ENCODE measurements at regions not wholly inside any gene's neighbourhood (a gene's known extent, or its start where the extent isn't known, plus 50 kb on each side); places are given as distances from the start of the nearest gene placed in this dataset.

DNA sequence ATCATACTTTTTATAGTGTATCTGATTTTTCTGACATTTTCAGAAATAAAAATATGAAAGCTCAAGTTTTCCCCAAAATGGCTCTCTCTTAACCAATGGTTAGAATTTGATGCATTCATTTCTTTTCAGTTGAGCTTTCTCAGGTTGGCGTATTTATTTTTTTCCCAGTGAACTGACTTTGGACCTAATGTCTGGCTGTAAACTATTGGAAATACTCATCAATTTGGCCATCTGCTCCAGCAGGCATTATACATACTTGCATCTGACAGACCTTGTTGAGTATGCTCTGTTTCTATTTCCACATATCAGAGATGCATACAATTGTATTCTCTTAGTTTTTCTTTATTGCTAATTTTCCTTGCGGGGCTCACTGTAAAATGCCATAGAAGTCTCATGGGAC is 1374.8 kb upstream of the MAP3K7 start:
- H3K27ac Mint-ChIP-seq (ENCODE audit: unreplicated experiment) = no peak overlapping the region
- ChIA-PET POLR2A (no interaction called here), CTCF (no interaction called here)
- Histone ChIP-seq H3K36me3 (ENCODE audit: control insufficient read depth, insufficient read depth, low read length) (no peaks in the 10 kb centered on the region), H3K4me3 (ENCODE audit: low read depth, low read length) (no peak overlapping the region), H3K9me3 (0 out of 2 replicates have a peak, but pooled peaks cover 9% of the 10 kb centered on the region), H3K27me3 (replicated peaks; ENCODE audit: control insufficient read depth, insufficient read depth, low read length) (no peaks in the 10 kb centered on the region), H3K4me1 (no peaks in the 10 kb centered on the region)
- TF ChIP-seq, protein P1, sequence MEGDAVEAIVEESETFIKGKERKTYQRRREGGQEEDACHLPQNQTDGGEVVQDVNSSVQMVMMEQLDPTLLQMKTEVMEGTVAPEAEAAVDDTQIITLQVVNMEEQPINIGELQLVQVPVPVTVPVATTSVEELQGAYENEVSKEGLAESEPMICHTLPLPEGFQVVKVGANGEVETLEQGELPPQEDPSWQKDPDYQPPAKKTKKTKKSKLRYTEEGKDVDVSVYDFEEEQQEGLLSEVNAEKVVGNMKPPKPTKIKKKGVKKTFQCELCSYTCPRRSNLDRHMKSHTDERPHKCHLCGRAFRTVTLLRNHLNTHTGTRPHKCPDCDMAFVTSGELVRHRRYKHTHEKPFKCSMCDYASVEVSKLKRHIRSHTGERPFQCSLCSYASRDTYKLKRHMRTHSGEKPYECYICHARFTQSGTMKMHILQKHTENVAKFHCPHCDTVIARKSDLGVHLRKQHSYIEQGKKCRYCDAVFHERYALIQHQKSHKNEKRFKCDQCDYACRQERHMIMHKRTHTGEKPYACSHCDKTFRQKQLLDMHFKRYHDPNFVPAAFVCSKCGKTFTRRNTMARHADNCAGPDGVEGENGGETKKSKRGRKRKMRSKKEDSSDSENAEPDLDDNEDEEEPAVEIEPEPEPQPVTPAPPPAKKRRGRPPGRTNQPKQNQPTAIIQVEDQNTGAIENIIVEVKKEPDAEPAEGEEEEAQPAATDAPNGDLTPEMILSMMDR (IDR thresholded peaks at IDR 0.05; ENCODE audit: insufficient read depth in 1 of 2, low read depth in 1 of 2, low read length in 1 of 2, severe bottlenecking in 1 of 2, unreplicated experiment in 1 of 2) = no peak
- intact Hi-C loops (cut with micrococcal nuclease; ENCODE audit: unreplicated experiment) = no loop called here
- peaks cover 16% of the 10 kb centered on the region for H3K9me3 Mint-ChIP-seq (ENCODE audit: unreplicated experiment)
- H3K4me1 Mint-ChIP-seq (ENCODE audit: low read depth, unreplicated experiment) = no peaks in the 10 kb centered on the region
- no TSS peak for BruUV-seq (replicated peaks)
- H3K36me3 Mint-ChIP-seq (ENCODE audit: insufficient read depth, unreplicated experiment) = no peaks in the 10 kb centered on the region
- no peaks in the 10 kb centered on the region for H3K27me3 Mint-ChIP-seq (ENCODE audit: insufficient read depth, unreplicated experiment)
- no peak for DNase-seq
- H3K4me3 Mint-ChIP-seq (ENCODE audit: unreplicated experiment) = no peak overlapping the region

DNA sequence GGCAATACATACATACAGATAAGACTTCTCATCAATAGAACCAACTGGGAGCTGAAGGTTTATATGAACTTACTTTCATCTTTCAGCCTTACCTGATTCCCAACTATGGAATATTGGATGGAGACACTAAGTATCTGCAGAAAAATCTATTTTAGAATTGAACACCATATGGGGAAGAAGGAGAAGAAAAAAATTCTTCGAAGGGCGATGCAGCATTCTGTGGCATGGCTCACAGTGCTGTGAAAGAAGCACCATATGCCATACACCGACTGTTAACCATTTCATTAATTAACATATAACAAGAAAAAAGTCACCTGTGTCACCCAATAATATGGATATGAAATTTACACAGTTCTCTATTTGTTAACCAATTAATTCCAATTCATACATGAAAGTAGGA is 1374.4 kb upstream of the MAP3K7 start:
- intact Hi-C loops (cut with micrococcal nuclease; ENCODE audit: unreplicated experiment) = no loop called here
- H3K4me1 Mint-ChIP-seq (ENCODE audit: low read depth, unreplicated experiment) = no peaks in the 10 kb centered on the region
- no TSS peak for BruUV-seq (replicated peaks)
- no peak for DNase-seq
- H3K36me3 ChIP-seq (ENCODE audit: control insufficient read depth, insufficient read depth, low read length) = no peaks in the 10 kb centered on the region
- no peak overlapping the region for H3K27ac Mint-ChIP-seq (ENCODE audit: unreplicated experiment)
- no peak overlapping the region for H3K4me3 ChIP-seq (ENCODE audit: low read depth, low read length)
- no peaks in the 10 kb centered on the region for H3K36me3 Mint-ChIP-seq (ENCODE audit: insufficient read depth, unreplicated experiment)
- H3K4me1 ChIP-seq = no peaks in the 10 kb centered on the region
- no peak overlapping the region for H3K4me3 Mint-ChIP-seq (ENCODE audit: unreplicated experiment)
- CTCF ChIA-PET = no interaction called here
- peaks cover 12% of the 10 kb centered on the region for H3K9me3 Mint-ChIP-seq (ENCODE audit: unreplicated experiment)
- POLR2A ChIA-PET = no interaction called here
- 0 out of 2 replicates have a peak, but pooled peaks cover 7% of the 10 kb centered on the region for H3K9me3 ChIP-seq
- H3K27me3 ChIP-seq (replicated peaks; ENCODE audit: control insufficient read depth, insufficient read depth, low read length) = no peaks in the 10 kb centered on the region
- TF ChIP-seq, protein P1 (IDR thresholded peaks at IDR 0.05; ENCODE audit: insufficient read depth in 1 of 2, low read depth in 1 of 2, low read length in 1 of 2, severe bottlenecking in 1 of 2, unreplicated experiment in 1 of 2) = no peak
- H3K27me3 Mint-ChIP-seq (ENCODE audit: insufficient read depth, unreplicated experiment) = no peaks in the 10 kb centered on the region

DNA sequence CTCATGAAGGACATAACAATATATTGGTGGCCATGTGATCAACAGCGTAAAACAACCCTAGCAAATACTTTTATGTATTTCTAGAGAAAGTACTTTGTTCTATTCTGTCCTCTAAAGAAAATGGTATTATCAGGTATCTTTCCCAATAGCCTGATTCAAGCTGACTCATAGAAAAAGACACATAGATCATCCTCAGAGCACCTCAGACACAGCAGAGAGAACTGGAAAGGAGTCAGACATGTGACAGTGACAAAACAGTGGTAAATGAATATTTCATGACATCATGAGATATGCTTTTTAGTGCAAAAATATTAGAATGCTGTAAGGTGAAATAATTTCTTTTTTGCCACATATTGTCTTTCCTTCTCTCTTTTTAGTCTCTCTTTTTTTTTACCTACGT is 1355.0 kb upstream of the MAP3K7 start:
- peaks cover 3% of the 10 kb centered on the region for H3K27me3 Mint-ChIP-seq (ENCODE audit: insufficient read depth, unreplicated experiment)
- POLR2A ChIA-PET = no interaction called here
- no peak overlapping the region for H3K27ac Mint-ChIP-seq (ENCODE audit: unreplicated experiment)
- no peaks in the 10 kb centered on the region for H3K36me3 ChIP-seq (ENCODE audit: control insufficient read depth, insufficient read depth, low read length)
- CTCF ChIA-PET = no interaction called here
- TF ChIP-seq, protein P1 (IDR thresholded peaks at IDR 0.05; ENCODE audit: insufficient read depth in 1 of 2, low read depth in 1 of 2, low read length in 1 of 2, severe bottlenecking in 1 of 2, unreplicated experiment in 1 of 2) = no peak
- H3K4me3 ChIP-seq (ENCODE audit: low read depth, low read length) = no peak overlapping the region
- no peak overlapping the region for H3K4me3 Mint-ChIP-seq (ENCODE audit: unreplicated experiment)
- H3K9me3 Mint-ChIP-seq (ENCODE audit: unreplicated experiment) = no peaks in the 10 kb centered on the region
- no peaks in the 10 kb centered on the region for H3K27me3 ChIP-seq (replicated peaks; ENCODE audit: control insufficient read depth, insufficient read depth, low read length)
- no peaks in the 10 kb centered on the region for H3K4me1 Mint-ChIP-seq (ENCODE audit: low read depth, unreplicated experiment)
- H3K36me3 Mint-ChIP-seq (ENCODE audit: insufficient read depth, unreplicated experiment) = no peaks in the 10 kb centered on the region
- DNase-seq = no peak
- intact Hi-C loops (cut with micrococcal nuclease; ENCODE audit: unreplicated experiment) = no loop called here
- no TSS peak for BruUV-seq (replicated peaks)
- H3K4me1 ChIP-seq = no peaks in the 10 kb centered on the region
- no peaks in the 10 kb centered on the region for H3K9me3 ChIP-seq

Measured in Caco-2 (cell line).